OCI-M2 (cell line): ENCODE measurements at regions not wholly inside any gene's neighbourhood (a gene's known extent, or its start where the extent isn't known, plus 50 kb on each side); places are given as distances from the start of the nearest gene placed in this dataset.

ENCODE experiments used
- DNase-seq: peaks from one replicate; lab custom pipeline; 2025; ENCODE audit not compliant: unreplicated experiment; lab: John Stamatoyannopoulos, UW

DNA sequence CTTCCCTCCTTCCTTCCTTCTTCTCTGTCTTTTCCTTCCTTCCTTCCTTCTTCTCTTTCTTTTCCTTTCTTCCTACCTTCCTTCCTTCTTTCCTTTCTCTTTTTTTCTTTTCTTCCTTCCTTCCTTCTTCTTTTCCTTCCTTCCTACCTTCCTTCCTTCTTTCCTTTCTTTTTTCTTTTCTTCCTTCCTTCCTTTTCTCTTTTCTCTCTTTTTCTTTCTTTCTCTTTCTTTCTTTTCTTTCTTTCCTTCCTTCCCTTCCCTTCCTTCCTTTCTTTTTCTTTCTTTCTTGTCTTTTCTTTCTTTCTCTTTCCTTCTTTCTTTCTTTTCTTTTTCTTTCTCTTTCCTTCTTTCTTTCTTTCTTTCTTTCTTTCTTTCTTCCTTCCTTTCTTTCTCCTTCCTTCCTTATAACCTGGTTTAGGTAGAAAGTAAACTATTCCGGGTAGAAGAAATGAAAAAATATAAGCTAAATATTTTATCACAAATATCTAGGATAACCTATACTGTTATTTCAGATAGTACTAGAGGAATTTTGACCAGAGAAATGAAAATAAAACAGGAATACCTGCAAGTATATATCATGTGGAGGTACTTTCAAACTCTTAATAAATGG lies 1741.8 kb upstream of the CDH9 start:
- DNase-seq = no peak

DNA sequence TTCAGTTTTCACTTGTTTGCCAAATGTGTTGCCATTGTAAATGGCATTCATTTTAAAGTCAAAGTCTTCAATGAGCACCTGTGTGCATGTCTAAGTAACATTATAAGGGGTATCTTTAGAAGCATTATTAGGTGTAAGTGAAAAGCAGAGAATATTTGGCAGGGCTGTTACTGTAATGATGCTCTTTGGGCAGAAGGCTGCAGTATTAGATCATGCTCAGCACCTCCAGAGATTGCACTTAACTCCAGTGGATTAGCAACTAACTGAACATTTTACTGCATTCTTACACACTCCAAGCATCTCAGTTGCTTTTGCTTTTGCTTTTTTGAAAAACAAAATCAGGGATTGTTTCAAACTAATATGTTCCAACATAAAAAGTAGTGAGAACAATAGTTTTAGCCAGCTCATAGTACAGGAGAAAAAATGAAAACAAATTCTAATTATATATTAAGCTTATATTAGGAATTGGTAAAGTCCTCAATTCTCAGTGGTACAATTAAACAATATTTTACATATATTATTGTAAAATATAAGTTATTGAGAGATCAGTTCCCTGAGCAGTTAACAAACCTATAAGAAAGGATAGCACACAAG lies 1740.9 kb upstream of the CDH9 start:
- no peak for DNase-seq

DNA sequence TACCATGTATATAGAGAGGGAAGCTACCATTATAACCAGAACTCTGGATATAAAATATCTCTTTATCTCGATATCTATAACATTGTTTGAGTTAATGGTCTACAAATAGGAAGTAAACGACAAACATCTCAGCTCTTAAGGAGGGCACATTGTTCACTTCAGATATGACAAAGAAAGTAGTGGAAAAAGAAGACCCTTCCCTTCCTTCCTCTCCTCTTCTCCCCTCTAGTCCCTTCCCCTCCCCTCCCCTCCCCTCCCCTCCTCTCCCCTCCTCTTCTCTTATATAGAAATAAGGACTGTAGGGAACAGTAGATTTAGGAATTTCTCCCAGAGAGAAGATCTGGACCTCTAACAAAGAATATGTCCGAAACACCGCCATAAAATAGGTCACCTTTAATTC lies 1731.9 kb upstream of the CDH9 start:
- no peak for DNase-seq

DNA sequence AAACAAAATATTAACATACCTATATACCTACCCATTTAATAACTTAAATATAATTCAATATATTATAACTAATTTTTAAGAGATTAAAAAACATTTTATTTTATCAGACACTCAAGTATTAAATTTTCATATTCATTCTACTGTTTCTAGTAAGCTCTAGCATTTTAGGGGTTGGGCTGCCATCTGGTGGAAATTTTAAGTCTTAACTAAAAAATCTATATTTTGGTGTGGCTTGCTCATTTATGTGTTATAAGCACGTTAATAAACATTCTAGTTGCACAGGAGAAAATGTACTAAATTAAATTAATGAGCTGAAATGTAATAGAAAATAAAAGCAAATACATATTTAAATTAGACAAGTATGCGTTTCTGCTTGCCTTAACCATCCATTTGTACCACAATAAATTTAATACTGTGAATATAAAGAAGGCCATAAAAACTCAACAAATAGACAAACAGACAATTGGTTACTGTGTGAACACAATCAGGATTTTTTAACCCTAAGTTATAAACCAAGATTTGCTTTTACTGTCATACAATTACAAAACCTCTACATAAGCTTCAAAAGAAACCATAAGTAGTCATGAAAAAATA lies 1728.3 kb upstream of the CDH9 start:
- peak; percentile 10 for DNase-seq

DNA sequence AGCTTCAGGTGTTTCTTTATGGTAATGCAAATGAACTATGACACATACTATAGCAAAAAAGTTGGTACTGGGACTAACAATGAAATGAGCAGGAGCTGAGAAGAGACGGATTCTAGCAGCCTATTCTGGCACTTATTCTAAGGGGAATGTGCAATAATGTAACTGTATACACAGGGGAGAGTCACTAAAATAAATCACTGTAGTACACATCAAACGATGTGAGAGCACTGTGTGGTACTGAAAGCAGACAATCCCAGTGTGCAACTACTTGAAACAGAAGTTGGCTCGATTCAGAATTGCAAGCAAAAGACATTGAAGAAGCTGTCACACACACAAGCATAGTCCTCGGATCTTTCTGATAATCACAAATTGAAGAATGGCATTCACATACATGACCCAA lies 1713.0 kb upstream of the CDH9 start:
- no peak for DNase-seq

DNA sequence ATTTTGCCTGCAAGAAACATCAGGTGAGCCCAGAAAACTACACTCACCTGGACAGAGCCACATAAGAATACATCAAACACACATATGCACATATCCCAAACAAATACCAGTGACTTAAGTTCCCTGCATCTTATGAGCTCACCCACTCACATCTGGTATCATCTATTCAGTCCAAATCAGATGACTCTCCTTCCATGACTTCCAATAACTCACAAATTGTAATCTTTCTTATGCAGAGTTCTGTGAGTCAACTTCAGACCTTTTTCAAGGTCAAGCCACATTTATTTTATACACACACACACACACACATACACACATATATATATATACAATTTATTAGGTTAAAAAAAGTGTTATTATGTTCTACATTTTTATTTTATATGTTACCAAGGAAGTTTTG lies 1711.9 kb upstream of the CDH9 start:
- DNase-seq = no peak

DNA sequence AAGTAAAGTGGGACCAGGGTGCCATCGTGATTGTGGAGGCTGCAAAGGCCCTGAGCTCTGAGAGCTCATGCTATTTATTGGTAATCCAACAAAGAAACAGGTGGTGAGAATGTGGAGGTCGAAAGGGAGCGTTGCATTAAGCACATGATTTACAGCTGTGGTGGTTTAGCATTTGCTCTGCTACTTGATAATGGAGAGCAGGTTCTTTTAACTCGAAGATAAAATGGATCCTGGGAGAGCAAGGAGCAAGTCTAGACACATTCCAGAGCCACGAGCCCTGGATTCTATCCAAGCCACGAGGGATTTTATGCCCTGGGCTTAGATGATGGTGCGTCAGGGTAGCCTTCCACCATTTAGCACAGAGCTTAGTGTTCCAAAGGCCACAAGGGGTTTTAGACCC lies 1710.1 kb upstream of the CDH9 start:
- DNase-seq = no peak

DNA sequence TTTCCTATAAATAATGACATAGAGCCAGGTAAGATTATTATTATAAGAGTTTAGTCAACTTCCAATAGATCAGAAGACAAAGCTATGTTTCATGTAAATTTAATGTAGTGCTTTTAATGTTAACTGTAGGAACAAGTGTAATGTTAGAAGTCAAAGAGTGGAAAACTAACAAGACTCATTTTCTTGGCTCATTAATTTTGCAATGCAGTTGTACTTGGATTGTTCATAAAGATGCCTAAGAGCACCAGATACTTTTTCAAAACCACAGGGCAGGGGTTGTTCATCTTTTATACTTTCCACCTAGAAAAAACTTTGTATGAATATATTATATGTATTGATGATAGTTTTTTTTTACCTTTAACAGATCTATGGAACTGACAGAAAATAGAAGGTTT lies 1705.3 kb upstream of the CDH9 start:
- DNase-seq = no peak

DNA sequence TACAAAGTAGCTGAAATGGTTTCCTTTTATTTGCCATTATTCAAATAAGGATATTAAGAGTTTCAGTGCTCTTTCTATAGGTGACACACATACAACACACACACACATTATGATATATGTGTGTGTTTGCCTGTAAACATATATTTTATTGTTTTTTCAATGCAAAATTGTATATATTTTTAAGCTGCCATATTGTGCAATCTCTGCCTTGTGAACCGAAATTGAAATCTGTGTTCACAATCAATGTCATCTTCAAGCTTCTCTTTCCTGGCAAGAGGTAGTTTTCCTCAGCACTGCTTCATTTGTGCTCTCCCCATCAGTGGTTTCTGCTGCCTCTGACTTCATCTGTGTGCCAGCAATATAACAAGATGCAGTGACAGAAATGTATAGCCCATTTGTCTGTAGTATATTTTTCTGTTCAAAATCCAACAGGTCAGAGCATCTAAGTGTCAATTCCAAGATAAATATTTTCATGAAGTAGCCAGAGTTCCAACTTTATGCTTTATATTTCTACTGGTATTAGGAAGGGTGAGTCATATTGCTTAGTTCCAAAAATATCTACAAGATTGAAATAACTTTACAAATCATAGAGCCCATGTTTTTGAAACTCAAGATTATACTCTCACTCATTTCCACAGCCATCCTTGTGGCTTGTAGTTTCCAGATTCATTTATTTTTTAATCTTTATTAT lies 1704.8 kb upstream of the CDH9 start:
- DNase-seq = no peak

DNA sequence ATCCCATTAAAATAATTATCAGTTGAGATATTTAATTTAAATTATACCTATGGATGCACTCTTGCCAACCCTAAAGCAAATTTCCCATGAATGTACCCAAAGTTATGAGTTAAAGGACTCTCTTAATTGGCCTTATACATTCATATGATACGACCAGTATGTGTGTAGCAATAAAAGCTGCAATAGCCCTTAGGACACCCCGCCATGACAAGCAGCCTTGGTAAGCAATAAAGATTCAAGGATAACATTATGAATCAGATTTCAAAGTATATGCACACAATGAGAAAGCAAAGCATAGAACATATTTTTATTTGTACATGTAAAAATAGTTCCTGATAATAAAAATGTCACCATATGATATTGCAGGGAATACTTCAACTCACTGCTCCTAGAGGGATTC lies 1699.3 kb upstream of the CDH9 start:
- no peak for DNase-seq

DNA sequence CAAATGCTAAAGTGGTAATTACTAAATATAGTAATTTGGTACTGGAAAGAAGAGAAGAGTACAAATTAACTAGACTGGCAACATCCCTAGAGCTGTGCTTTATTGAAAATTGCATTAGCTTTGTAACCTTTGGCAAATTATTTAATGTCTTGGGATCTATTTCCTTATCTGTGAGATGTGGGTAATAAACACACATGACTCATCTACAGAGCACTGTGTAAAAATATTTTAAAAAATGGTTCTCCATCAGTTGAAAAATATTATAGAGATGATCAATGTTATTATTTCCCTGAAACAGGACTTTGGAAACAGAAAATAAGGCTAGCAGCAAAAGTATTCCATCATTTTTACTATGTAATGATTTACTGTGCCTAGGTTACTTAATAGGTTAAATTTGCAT lies 1698.8 kb upstream of the CDH9 start:
- no peak for DNase-seq

DNA sequence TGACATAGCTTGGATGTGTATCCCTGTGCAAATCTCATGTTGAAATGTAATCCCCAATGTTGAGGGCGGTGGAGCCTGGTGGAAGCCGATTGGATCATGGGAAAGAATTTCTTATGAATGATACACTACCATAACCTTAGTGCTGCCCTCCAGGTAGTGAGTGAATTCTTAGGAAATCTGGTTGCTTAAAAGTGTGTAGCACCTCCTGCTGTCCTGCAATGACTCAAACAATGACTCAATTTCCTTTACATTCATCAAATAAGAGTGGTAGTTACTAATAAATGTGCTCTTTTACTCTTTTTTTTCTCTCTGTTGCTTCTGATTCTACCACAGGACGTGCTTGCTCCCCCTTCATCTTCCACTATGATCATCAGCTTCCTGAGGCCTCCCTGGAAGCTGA lies 1696.0 kb upstream of the CDH9 start:
- no peak for DNase-seq

DNA sequence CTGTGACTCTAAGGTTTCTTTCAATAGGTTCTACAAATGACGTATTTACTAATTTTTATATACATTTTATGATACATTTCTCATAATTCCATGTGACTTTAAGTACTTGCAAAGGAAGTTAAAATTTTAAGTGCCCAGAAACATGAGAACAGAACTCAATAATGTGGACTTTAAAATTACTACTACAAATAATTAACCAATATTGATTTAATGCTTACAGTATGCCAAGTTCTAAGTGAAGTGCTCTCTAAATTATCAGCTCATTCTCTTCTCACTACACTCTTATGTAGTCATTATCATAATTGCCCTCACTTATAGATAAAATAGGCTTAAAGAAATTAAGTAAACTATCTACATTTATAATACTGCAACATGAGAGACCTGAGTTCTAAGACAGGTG lies 1690.7 kb upstream of the CDH9 start:
- DNase-seq = no peak

DNA sequence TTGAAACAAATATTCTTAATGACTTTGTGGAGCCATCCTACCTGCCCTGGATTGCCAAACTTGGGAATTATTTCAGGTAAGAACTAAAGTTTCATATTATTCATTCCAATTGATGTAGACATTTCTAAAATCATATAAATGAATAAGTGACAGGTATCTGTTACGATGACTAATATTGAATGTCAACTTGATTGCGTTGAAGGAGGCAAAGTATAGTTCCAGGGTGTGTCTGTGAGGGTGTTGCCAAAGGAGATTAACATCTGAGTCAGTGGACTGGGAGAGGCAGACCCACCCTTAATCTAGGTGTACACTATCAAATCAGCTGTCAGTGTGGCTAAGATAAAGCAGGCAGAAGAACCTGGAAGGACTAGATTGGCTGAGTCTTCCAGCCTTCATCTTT lies 1688.4 kb upstream of the CDH9 start:
- no peak for DNase-seq

DNA sequence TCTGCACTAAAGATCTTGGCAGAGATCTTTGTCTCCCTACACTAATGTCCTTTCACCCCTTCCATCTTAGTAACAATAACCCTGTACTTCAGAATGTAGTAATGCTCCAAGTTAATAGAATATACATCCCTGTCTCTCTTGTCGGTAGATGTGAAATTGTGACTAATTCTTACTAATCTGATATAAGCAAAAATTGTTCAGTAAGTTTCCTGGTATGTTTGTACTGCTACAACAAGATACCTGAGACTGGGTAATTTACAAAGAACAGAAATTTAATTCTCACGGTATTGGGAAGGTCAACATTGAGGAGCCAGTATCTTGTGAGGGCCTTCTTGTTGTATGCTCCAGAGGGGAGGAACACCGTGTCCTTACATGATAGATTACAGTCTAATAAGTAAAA lies 1686.6 kb upstream of the CDH9 start:
- no peak for DNase-seq

DNA sequence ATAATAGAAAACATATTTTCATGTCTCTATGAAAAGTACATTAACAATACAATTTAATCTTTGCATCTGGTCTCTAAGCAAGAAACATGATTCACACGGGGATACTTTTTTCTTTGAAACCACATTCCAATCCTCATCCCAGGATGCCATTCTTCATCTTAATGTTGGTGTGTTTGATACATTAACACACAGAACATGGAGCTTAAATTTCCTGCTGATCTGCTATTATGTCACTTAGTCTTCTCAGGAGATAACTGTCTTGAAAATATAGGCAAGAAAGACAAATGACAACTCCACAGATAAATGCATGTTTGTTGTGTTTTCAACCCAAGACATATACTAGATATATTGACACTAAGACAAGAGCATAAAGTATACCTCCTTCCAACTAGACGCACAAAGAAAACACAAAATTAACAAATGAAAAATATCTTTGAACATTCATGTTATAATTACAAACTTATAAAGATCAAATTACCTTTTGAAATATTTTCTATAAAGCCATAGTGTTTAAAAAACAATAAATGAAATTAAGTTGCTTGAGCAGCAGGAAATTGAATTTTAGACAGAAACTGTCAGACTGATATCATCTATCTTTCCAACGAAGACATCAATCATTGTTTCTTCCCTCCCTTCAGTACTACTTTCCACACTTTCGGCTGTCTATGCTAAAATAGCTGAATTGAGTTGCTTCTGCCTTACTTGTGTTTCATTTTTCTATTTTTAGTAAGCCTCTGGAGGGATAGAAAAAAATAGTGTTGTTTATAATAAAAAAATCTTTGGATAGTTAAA lies 1676.7 kb upstream of the CDH9 start:
- no peak for DNase-seq

DNA sequence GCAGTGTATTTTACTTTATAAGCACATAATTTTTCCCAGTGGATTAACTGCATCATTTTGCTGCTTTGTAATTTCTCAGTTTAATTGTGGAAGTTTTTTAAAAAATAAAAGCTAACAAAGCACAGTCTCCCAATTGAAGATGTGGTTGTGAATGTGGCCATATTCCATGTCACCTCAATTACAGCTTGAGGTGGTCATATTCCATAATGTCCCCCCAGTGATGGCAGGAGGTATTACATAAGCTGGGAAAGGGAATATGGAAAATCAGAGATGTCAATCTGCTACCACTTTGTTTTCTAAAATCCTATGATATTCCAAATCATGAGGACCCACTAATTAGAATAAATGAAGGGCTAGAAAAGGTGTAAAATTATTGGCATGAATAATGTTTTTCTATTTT lies 1672.0 kb upstream of the CDH9 start:
- no peak for DNase-seq

DNA sequence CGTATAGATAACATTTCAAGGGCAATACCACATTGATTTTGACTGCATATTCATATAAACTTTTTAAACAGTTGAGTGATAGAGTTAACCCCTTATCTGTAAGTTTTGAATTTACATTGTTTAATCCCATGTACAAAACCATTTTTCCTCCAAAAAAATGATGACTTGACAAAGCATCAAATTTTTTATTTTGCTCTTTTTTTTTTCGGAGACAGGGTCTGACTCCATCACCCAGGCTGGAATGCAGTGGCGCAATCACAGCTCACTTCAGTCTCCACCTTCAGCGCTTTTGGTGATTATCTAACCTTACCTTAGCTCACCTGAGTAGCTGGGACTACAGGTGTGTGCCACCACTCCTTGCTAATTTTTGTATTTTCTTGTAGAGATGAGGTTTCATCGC lies 1670.1 kb upstream of the CDH9 start:
- DNase-seq = no peak

DNA sequence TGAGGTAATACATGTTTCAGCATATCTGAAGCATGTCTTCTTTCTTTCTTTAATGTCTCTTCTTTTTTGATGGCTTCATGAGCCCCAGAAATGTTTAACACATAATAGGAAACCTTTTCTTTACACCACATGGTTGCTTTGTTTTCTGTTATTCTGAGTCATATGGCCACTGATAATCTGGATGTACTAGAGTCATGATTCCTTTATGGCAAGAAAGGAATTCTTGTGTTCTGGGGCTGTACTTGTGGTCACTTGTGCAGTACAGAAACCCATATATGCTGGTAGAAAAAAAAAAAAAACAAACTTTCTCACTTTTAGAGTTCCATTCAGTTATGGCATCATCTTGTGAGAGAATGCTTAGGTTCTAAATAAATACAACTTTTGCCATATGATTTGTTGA lies 1669.3 kb upstream of the CDH9 start:
- no peak for DNase-seq

DNA sequence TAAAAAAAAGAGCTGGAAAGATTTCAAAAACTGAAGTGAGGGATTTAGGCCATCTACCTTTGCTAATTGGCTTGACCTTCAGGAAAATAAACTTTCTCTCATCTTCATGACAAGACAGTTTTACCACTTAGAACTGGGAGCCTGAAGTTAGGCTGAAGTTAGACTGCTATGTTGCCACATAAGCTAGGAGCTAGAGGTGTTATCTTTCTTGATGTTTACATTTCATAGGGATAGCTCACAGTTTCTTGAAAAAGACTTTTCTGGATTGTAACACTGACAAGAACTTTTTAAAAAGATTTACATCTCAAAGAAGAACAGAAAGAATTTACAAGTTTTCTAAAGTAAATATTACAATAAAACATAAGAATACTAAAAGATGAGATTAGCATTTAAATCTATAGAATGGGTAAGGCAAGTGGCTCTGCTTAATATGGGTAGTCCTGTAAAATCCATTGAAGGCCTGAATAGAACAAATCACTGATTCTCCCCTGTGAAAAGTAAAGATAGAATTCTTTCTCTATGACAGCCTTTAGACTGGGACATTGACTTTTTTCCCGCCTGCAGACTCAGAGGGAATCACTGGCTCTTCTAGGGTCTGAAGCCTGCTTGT lies 1665.4 kb upstream of the CDH9 start:
- no peak for DNase-seq

DNA sequence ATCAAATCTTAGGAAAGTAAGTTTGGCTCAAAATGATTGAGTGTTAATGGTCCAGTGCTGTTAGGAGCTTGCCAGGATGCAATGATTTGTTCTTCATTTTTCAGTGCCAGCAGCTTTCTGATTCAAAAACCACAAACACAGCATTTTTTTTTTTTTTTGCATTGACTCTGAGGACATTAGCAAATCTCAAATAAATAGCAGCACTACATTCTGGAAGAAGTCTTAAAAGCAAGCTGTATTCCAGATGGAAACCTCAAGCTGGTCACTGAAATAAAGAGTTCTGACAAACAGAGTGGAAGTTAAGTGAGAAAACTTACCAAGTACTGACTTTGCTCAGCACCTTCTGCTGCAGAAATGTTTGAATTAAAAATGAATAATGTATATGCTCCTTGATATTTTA lies 1653.1 kb upstream of the CDH9 start:
- no peak for DNase-seq
